Lower lobe of right lung (tissue), 2 donors: ENCODE measurements at regions not wholly inside any gene's neighbourhood (a gene's known extent, or its start where the extent isn't known, plus 50 kb on each side); places are given as distances from the start of the nearest gene placed in this dataset.

Experiments
- ATAC-seq, 2 donors: fragments of 200-7000 bp; cut with Tn5 transposase; one replicate each; pipeline ENCODE4 v1.9.1; 2020 to 2022; ENCODE audit warnings: mild to moderate bottlenecking in 2 of 2, moderate library complexity in 2 of 2
- DNase-seq: peaks from one replicate; pipeline ENCODE4 v3.0.0-alpha.2; 2020
- H3K27ac ChIP-seq: fragments of 200-600 bp; one replicate; pipeline ENCODE4 v1.8.0; 2022
- H3K27me3 ChIP-seq: fragments of 200-600 bp; one replicate; pipeline ENCODE4 v1.8.0; 2022; ENCODE audit warnings: low read depth
- H3K36me3 ChIP-seq: fragments of 200-600 bp; one replicate; pipeline ENCODE4 v1.8.0; 2022; ENCODE audit warnings: mild to moderate bottlenecking
- H3K4me1 ChIP-seq: fragments of 200-600 bp; one replicate; pipeline ENCODE4 v1.8.0; 2022
- H3K4me3 ChIP-seq: fragments of 200-600 bp; one replicate; pipeline ENCODE4 v1.8.0; 2022; ENCODE audit warnings: mild to moderate bottlenecking
- H3K9me3 ChIP-seq: fragments of 200-600 bp; one replicate; pipeline ENCODE4 v1.8.0; 2022
- intact Hi-C: fragments of 100-400 bp; cut with DNase I; formaldehyde crosslinking; loops from one replicate; pipeline ENCODE4 v1.11.0; 2022
- TF ChIP-seq, protein P1 (sequence below): fragments of 200-600 bp; IDR thresholded peaks from one replicate; pipeline ENCODE4 v1.8.0; 2022; ENCODE audit warnings: antibody characterized with exemption, mild to moderate bottlenecking
- donor health status: DM: no; HTN: yes; CAD: no; lungs with severe emphysema.

DNA sequence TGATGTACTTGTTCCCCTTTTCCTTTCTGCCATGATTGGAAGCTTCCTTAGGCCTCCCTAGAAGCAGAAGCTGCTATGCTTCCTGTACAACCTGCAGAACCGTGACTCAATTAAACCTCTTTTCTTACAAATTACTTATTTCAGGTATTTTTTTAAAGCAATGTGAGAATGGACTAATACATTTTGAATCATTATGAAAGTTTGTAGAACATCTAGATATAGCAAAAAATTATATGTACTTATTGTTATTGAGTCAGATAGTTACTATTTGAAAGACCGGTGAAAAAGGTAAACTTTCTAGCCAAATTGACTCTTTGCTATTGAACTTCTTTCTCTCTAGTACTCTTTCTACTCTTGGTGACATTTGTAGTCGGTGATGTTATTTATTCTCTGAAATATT, 777.3 kb upstream of the GALNTL6 start:
- no peaks in the 10 kb centered on the region for H3K36me3 ChIP-seq
- H3K9me3 ChIP-seq = no peaks in the 10 kb centered on the region
- ATAC-seq (no peak), DNase-seq (no peak)
- no peak overlapping the region for H3K4me3 ChIP-seq
- H3K27ac ChIP-seq = no peak overlapping the region
- intact Hi-C loops = no loop called here
- no peaks in the 10 kb centered on the region for H3K4me1 ChIP-seq
- TF ChIP-seq, protein P1, sequence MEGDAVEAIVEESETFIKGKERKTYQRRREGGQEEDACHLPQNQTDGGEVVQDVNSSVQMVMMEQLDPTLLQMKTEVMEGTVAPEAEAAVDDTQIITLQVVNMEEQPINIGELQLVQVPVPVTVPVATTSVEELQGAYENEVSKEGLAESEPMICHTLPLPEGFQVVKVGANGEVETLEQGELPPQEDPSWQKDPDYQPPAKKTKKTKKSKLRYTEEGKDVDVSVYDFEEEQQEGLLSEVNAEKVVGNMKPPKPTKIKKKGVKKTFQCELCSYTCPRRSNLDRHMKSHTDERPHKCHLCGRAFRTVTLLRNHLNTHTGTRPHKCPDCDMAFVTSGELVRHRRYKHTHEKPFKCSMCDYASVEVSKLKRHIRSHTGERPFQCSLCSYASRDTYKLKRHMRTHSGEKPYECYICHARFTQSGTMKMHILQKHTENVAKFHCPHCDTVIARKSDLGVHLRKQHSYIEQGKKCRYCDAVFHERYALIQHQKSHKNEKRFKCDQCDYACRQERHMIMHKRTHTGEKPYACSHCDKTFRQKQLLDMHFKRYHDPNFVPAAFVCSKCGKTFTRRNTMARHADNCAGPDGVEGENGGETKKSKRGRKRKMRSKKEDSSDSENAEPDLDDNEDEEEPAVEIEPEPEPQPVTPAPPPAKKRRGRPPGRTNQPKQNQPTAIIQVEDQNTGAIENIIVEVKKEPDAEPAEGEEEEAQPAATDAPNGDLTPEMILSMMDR = no peak
- H3K27me3 ChIP-seq = no peaks in the 10 kb centered on the region

DNA sequence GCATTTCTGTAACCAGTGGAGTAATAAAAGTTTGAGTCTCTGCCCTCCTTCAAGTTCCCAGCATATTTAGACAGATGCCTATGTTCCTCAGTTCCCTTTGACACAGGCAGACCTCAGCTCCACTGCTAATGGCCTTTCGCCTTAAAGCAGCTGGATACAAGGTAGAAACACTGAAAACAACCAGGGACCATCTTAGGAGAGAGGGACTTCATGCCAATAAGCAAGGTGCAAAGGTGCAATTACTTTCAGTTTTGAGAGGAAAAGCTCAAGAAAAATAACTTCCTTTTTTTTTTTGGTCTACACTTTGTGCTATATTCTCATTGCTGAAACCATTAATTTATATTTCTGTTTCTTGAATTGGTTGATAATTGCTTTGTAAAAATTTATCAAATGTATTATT, 781.9 kb upstream of the GALNTL6 start:
- H3K4me1 ChIP-seq = no peaks in the 10 kb centered on the region
- no peaks in the 10 kb centered on the region for H3K27me3 ChIP-seq
- ATAC-seq = no peak
- no peaks in the 10 kb centered on the region for H3K36me3 ChIP-seq
- no peak for DNase-seq
- no peak overlapping the region for H3K27ac ChIP-seq
- TF ChIP-seq, protein P1 = no peak
- intact Hi-C loops = no loop called here
- no peaks in the 10 kb centered on the region for H3K9me3 ChIP-seq
- no peak overlapping the region for H3K4me3 ChIP-seq

DNA sequence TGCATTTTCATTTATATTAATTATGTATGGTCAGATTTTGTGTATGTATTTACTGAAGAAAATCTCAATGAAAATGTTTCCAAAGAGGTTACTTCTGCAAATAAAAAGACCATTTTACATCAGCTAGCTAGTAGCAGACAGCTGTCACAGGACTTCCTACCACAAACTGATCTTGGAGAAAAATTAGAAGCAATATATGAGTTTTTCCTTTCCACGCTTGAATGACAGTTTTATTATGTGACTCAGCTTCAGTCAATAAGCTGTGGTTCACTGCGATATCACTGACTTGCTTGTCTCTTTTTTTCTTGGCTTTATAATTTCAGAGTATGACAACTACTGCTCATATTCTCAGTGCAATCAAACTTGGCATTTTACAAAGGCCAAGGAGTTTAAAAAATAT, 787.4 kb upstream of the GALNTL6 start:
- no peaks in the 10 kb centered on the region for H3K27me3 ChIP-seq
- ATAC-seq (no peak), DNase-seq (no peak)
- H3K4me3 ChIP-seq = no peak overlapping the region
- no peaks in the 10 kb centered on the region for H3K4me1 ChIP-seq
- TF ChIP-seq, protein P1 = no peak
- no peaks in the 10 kb centered on the region for H3K9me3 ChIP-seq
- intact Hi-C loops = no loop called here
- H3K36me3 ChIP-seq = no peaks in the 10 kb centered on the region
- H3K27ac ChIP-seq = no peak overlapping the region

DNA sequence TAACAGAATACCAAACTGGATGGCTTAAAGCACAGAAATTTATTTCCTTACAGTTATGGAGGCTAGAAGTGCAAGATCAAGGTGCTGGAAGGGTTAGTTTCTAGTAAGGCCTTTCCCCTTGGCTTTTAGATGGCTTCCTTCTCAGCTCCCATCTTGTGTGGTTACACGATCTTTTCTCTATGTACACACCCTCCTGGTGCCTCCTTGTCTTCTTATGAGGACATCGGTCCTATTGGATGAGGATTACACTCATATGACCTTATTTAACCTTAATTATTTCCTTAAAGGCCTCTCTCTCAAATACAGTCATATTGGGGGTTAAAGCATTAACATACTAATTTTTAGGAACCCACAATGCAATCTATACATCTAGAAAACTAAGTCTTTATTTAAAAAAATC, 787.9 kb upstream of the GALNTL6 start:
- Histone ChIP-seq H3K27me3 (no peaks in the 10 kb centered on the region), H3K4me1 (no peaks in the 10 kb centered on the region), H3K4me3 (no peak overlapping the region), H3K9me3 (no peaks in the 10 kb centered on the region), H3K36me3 (no peaks in the 10 kb centered on the region), H3K27ac (no peak overlapping the region)
- no peak for DNase-seq
- no peak for ATAC-seq
- intact Hi-C loops = no loop called here
- TF ChIP-seq, protein P1 = no peak

- Histone ChIP-seq H3K36me3 (no peaks in the 10 kb centered on the region), H3K4me1 (no peaks in the 10 kb centered on the region), H3K27ac (no peak overlapping the region), H3K27me3 (no peaks in the 10 kb centered on the region), H3K9me3 (no peaks in the 10 kb centered on the region), H3K4me3 (no peak overlapping the region)
- DNase-seq (no peak), ATAC-seq (no peak)
- TF ChIP-seq, protein P1 = no peak
- intact Hi-C loops = no loop called here
Measured at GRCh38 chr4:171024720-171025303, 788.4 kb upstream of the GALNTL6 start.

DNA sequence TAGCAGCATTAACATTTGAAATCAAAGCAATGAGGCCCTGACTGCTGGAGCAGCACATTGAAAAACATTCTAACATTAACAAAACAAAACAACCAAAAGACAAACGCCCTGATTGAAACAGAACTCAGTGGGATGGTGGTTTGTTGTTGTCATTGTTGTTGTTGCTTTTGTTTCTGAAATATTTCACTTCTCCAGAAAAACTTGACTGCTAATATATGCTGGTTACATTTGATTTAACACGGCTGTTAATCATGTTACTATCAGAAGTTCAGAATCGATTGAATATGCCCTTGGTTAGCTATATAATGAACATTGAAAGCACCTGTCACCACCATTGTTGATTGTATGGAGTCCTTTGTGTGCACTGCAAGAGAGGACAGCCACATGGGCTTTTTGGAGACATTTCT, 790.4 kb upstream of the GALNTL6 start:
- no peaks in the 10 kb centered on the region for H3K9me3 ChIP-seq
- no peak for DNase-seq
- H3K27ac ChIP-seq = no peak overlapping the region
- intact Hi-C loops = no loop called here
- no peak for ATAC-seq
- H3K4me3 ChIP-seq = no peak overlapping the region
- H3K36me3 ChIP-seq = no peaks in the 10 kb centered on the region
- no peaks in the 10 kb centered on the region for H3K4me1 ChIP-seq
- TF ChIP-seq, protein P1 = no peak
- no peaks in the 10 kb centered on the region for H3K27me3 ChIP-seq
